ENCODE measurements at regions not wholly inside any gene's neighbourhood (a gene's known extent, or its start where the extent isn't known, plus 50 kb on each side); places are given as distances from the start of the nearest gene placed in this dataset.

DNA sequence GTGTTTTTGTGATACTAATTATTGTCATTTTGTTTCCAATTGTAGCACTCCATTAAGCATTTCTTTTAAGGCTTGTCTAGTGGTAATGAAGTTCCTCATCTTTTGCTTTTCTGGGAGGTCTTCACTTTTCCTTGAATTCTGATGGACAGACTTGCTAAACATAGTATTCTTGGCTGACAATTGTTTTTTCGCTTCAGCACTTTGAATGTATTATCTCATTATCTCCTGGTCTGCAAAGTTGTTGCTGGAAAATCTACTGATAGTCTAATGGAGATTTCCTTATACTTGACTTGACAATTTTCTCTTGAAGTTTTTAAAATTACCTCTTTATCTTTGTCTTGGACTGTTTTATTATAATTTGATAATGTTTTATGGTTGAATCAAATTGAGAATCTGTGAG is 147.5 kb downstream of the FAM174A start:
- TF ChIP-seq, protein P1, sequence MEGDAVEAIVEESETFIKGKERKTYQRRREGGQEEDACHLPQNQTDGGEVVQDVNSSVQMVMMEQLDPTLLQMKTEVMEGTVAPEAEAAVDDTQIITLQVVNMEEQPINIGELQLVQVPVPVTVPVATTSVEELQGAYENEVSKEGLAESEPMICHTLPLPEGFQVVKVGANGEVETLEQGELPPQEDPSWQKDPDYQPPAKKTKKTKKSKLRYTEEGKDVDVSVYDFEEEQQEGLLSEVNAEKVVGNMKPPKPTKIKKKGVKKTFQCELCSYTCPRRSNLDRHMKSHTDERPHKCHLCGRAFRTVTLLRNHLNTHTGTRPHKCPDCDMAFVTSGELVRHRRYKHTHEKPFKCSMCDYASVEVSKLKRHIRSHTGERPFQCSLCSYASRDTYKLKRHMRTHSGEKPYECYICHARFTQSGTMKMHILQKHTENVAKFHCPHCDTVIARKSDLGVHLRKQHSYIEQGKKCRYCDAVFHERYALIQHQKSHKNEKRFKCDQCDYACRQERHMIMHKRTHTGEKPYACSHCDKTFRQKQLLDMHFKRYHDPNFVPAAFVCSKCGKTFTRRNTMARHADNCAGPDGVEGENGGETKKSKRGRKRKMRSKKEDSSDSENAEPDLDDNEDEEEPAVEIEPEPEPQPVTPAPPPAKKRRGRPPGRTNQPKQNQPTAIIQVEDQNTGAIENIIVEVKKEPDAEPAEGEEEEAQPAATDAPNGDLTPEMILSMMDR (IDR thresholded peaks at IDR 0.05): no peak
- TF ChIP-seq POLR2AphosphoS5 (IDR thresholded peaks at IDR 0.05) (no peak), POLR2A (IDR thresholded peaks at IDR 0.05) (no peak)

Data from breast epithelium (tissue), 3 donors.